K562 (cell line): ENCODE measurements at regions not wholly inside any gene's neighbourhood (a gene's known extent, or its start where the extent isn't known, plus 50 kb on each side); places are given as distances from the start of the nearest gene placed in this dataset.

ENCODE experiments used
- ATAC-seq: fragments of 200-7000 bp; cut with Tn5 transposase; 3 replicates; pipeline ENCODE4 v1.9.1; 2020; ENCODE audit warnings: moderate library complexity
- BruUV-seq: library from RNA; stranded (reverse); fragments of 400-500 nt; replicated peaks from 2 replicates; lab custom pipeline; 2021; lab: Mats Ljungman, UMichigan
- CTCF ChIA-PET: fragments of 300-600 bp; formaldehyde crosslinking; extraction: SDS; loops from one replicate; lab custom pipeline; 2021; ENCODE audit warnings: low intra/inter-chr PET ratio; lab: Yijun Ruan, JAX
- POLR2A ChIA-PET: fragments of 300-600, 350-650 bp; sonication (Branson Sonifier 250); formaldehyde crosslinking; extraction: SDS; loops from one replicate; lab custom pipeline; 2021; ENCODE audit warnings: antibody characterized with exemption, inconsistent platforms; lab: Yijun Ruan, JAX
- DNase-seq, 4 experiments: peaks; one replicate each; pipeline versions ENCODE4 v3.0.0 to v3.0.0-alpha.2; 2011 to 2018; ENCODE audit warnings: low spot score in 3 of 4, mixed read lengths in 3 of 4; ENCODE audit errors: extremely low read depth in 1 of 4
- FAIRE-seq: peaks from 2 replicates; lab custom pipeline; 2011; peaks lifted over from hg19 to GRCh38; lab: Jason Lieb, UNC
- H2AFZ ChIP-seq: 2 replicates; pipeline ENCODE4 v1.6.0; 2011; ENCODE audit warnings: low read depth, low read length, control low read depth, inconsistent platforms
- H3K27ac ChIP-seq: fragments of 200-600 bp; 3 replicates; pipeline ENCODE4 v1.8.0; 2011; ENCODE audit warnings: low read depth, mild to moderate bottlenecking, control low read depth, inconsistent platforms, low read length, moderate library complexity, mixed read lengths; ENCODE audit errors: extremely low read depth
- H3K27me3 ChIP-seq, 2 experiments: fragments of 300-600 bp in 1 of 2; 2 replicates in 1 of 2; 3 replicates in 1 of 2; pipeline versions ENCODE4 v1.6.0 to v1.8.0; 2011; ENCODE audit warnings: inconsistent platforms in 2 of 2, low read length in 2 of 2, mild to moderate bottlenecking in 1 of 2, mixed read lengths in 1 of 2, moderate library complexity in 1 of 2; ENCODE audit not compliant: control insufficient read depth in 2 of 2, insufficient read depth in 2 of 2
- H3K36me3 ChIP-seq: fragments of 300-600 bp; 3 replicates; pipeline ENCODE4 v1.8.0; 2011; ENCODE audit warnings: mild to moderate bottlenecking, low read length, inconsistent platforms; ENCODE audit not compliant: control insufficient read depth, insufficient read depth
- H3K4me1 ChIP-seq, 2 experiments: fragments of 200-600 bp in 1 of 2; replicated peaks in 1 of 2; 2 replicates in 1 of 2; 3 replicates in 1 of 2; pipeline versions ENCODE4 v1.5.1 to v1.8.0; 2011; ENCODE audit warnings: inconsistent platforms in 2 of 2, low read length in 2 of 2, mild to moderate bottlenecking in 1 of 2, mixed read lengths in 1 of 2, moderate library complexity in 1 of 2; ENCODE audit not compliant: control insufficient read depth in 2 of 2, insufficient read depth in 2 of 2
- H3K4me2 ChIP-seq: 2 replicates; pipeline ENCODE4 v1.6.1; 2011; ENCODE audit warnings: low read length, control low read depth, inconsistent platforms, mixed read lengths; ENCODE audit not compliant: insufficient read depth
- H3K4me3 ChIP-seq: fragments of 200-600 bp; sonication (generic), shearing (Covaris generic); 2 replicates; pipeline ENCODE4 v1.5.1; 2016; ENCODE audit warnings: control low read depth, inconsistent platforms
- H3K79me2 ChIP-seq: fragments of 200-600 bp; 3 replicates; pipeline ENCODE4 v1.8.0; 2011; ENCODE audit warnings: low read length, inconsistent platforms; ENCODE audit not compliant: control insufficient read depth, insufficient read depth
- H3K9ac ChIP-seq, 2 experiments: 2 replicates each; pipeline versions ENCODE4 v1.6.0 to v1.6.1; 2011; ENCODE audit warnings: low read depth in 2 of 2, low read length in 2 of 2, control low read depth in 1 of 2, inconsistent platforms in 1 of 2, mild to moderate bottlenecking in 1 of 2, mixed read lengths in 1 of 2; ENCODE audit not compliant: insufficient read depth in 1 of 2
- H3K9me1 ChIP-seq: one replicate; pipeline ENCODE4 v1.6.0; 2011; ENCODE audit warnings: inconsistent platforms, mild to moderate bottlenecking, low read length, moderate library complexity; ENCODE audit not compliant: control insufficient read depth, insufficient read depth
- H3K9me3 ChIP-seq: replicated peaks from 2 replicates; pipeline ENCODE4 v1.5.1; 2011; ENCODE audit warnings: low read depth, low read length, inconsistent platforms; ENCODE audit not compliant: control insufficient read depth, insufficient read depth
- H4K20me1 ChIP-seq: replicated peaks from 2 replicates; pipeline ENCODE4 v1.6.1; 2011; ENCODE audit warnings: low read length, inconsistent platforms, mixed read lengths; ENCODE audit not compliant: control insufficient read depth, insufficient read depth
- KLF10 ChIP-seq: fragments of 250-450 bp; sonication (Bioruptor Pico); IDR thresholded peaks from 2 replicates; pipeline ENCODE4 v1.6.1; 2021; ENCODE audit warnings: matching md5 sums
- PRMT5 ChIP-seq: sonication (generic); formaldehyde crosslinking; IDR thresholded peaks from 2 replicates; pipeline ENCODE4 v1.5.0; 2020; ENCODE audit warnings: missing genetic modification reagents
- STAT5B ChIP-seq: fragments of 250-450 bp; sonication (Bioruptor Pico); IDR thresholded peaks from 2 replicates; pipeline ENCODE4 v1.8.0; 2021; ENCODE audit warnings: mild to moderate bottlenecking, inconsistent platforms
- THRA ChIP-seq: fragments of 450-650 bp; IDR thresholded peaks from 2 replicates; pipeline ENCODE4 v1.6.1; 2017; ENCODE audit warnings: mild to moderate bottlenecking, moderate library complexity
- ZNF23 ChIP-seq: fragments of 250-450 bp; sonication (Bioruptor Pico); IDR thresholded peaks from 2 replicates; pipeline ENCODE4 v1.4.0; 2020; ENCODE audit warnings: mild to moderate bottlenecking
- WGBS: fragments of 100-300 bp; shearing (Covaris generic); methylation state at CpG from one replicate; pipeline ENCODE4 v1.1.6; 2016; ENCODE audit warnings: low coverage, mixed read lengths; ENCODE audit not compliant: insufficient coverage; ENCODE audit errors: missing lambda C conversion rate; 5-methylcytosine and 5-hydroxymethylcytosine counted together
- in situ Hi-C: fragments of 300-500 bp; cut with MboI; formaldehyde crosslinking; loops from 4 replicates; pipeline ENCODE4 v1.15.0; 2018; ENCODE audit warnings: inconsistent platforms, mixed read lengths
- intact Hi-C: fragments of 100-400 bp; cut with micrococcal nuclease; formaldehyde crosslinking; loops from 2 replicates; pipeline ENCODE4 v1.14.2; 2022
- TF ChIP-seq, protein P1 (sequence below): fragments of 250-450 bp; sonication (Bioruptor Pico); IDR thresholded peaks from 2 replicates; pipeline ENCODE4 v1.8.0; 2022; ENCODE audit warnings: inconsistent platforms

DNA sequence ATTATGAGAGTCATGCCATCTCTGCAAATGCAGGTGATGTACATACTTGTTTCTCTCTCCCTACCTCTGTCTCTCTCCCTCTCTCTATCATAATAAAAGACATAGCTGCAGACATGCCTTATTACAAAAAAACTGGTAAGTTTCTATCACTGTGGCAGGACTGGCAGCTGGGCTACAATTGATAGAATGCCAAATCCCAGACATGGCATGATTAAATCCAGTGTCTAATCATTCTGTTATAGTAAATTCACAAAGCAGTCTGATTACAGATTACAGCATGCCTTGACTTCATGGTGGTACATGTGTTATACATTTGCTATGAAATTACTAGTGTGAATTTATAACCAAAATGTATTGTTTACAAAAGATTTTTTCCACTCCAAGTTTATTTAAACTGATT lies 854.7 kb downstream of the TMTC2 start (continued):
- TF ChIP-seq, protein P1, sequence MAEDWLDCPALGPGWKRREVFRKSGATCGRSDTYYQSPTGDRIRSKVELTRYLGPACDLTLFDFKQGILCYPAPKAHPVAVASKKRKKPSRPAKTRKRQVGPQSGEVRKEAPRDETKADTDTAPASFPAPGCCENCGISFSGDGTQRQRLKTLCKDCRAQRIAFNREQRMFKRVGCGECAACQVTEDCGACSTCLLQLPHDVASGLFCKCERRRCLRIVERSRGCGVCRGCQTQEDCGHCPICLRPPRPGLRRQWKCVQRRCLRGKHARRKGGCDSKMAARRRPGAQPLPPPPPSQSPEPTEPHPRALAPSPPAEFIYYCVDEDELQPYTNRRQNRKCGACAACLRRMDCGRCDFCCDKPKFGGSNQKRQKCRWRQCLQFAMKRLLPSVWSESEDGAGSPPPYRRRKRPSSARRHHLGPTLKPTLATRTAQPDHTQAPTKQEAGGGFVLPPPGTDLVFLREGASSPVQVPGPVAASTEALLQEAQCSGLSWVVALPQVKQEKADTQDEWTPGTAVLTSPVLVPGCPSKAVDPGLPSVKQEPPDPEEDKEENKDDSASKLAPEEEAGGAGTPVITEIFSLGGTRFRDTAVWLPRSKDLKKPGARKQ: no peak
- TF ChIP-seq PRMT5 (CRISPR knock-in tag) (no peak), ZNF23 (CRISPR knock-in tag) (no peak), KLF10 (CRISPR knock-in tag) (no peak), STAT5B (no peak)

DNA sequence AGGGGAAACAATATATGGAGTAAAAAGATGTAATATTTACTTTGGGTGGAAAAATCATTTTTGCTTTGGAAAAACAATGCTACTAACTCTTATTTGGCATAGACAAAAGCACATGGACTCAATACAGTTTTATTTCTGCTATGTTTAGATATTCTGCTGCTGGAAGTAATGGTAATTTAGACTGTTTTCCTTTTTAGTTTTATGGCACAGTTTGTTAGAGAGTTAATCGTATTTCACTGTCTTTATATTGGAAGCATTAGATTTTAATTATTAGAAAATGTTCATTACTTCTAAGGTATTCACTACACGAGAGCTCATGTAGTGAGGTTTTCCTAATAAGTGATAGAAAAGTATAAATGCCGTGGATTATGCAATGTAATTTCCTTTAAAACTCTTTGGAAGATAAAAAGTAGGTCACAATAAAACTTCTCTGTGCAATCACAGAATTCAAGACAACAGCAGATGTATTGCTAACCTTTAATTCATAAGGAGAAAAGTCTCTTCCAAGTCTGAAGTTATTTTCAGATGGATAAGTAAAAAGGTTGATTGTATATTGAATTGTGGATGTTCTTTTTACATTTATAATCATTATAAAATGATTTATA lies 851.8 kb downstream of the TMTC2 start:
- in situ Hi-C loops (no loop called here), intact Hi-C loops (no loop called here)
- no peaks in the 10 kb centered on the region for H3K27me3 ChIP-seq
- H3K4me2 ChIP-seq: no peak overlapping the region
- no peaks in the 10 kb centered on the region for H4K20me1 ChIP-seq
- H3K9me3 ChIP-seq: no peaks in the 10 kb centered on the region
- 0% methylated on average over 3 of the region's 3 CpGs for WGBS
- ChIA-PET CTCF (no interaction called here), POLR2A (no interaction called here)
- no TSS peak for BruUV-seq
- no peaks in the 10 kb centered on the region for H3K9me1 ChIP-seq
- H3K36me3 ChIP-seq: no peaks in the 10 kb centered on the region
- DNase-seq: no peak
- H2AFZ ChIP-seq: no peak overlapping the region
- H3K4me3 ChIP-seq: no peak overlapping the region
- TF ChIP-seq THRA: no peak
- no peak overlapping the region for H3K27ac ChIP-seq
- H3K9ac ChIP-seq: no peak overlapping the region
- H3K79me2 ChIP-seq: no peaks in the 10 kb centered on the region
- no peak for ATAC-seq
- no peak for FAIRE-seq
- no peaks in the 10 kb centered on the region for H3K4me1 ChIP-seq
